ENCODE measurements at regions not wholly inside any gene's neighbourhood (a gene's known extent, or its start where the extent isn't known, plus 50 kb on each side); places are given as distances from the start of the nearest gene placed in this dataset.

DNA sequence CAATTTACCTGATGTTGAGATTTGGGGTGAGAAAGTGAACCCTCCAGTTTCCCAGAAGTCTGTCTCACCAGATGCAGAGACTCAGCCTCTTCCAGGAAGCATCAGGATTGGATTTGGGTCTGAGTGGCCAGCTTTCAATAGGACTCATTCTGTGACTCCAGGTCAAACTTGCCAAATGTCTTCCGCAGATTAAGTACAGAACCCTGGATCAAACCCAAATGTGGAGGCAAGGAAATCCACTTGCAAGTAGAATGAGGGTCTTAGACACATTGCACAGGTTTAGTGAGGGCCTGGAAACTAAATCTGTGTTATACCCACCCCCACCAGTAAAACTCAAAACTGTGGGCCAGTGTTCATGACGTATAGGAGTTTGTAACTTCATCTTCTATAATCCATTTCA, 372.2 kb upstream of the MGMT start:
- DNase-seq = no peak

DNA sequence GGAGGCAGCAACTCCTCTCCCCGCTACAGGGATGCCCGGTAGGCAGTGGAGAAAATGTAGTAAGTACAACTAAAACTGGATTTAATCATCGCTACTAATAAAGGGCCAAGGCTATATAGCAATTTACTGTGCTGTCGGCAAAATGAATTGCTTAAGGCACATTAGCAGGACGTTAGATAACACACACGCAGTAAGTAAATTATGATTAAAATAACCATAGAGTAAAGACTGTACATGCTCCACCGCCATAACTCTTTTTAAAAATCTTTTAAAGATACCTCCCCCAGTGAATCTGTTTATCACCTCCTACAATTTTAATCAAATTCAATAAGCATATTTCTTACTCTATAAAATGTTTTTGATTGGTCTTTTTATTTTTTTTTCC, 371.4 kb upstream of the MGMT start:
- no peak for DNase-seq

DNA sequence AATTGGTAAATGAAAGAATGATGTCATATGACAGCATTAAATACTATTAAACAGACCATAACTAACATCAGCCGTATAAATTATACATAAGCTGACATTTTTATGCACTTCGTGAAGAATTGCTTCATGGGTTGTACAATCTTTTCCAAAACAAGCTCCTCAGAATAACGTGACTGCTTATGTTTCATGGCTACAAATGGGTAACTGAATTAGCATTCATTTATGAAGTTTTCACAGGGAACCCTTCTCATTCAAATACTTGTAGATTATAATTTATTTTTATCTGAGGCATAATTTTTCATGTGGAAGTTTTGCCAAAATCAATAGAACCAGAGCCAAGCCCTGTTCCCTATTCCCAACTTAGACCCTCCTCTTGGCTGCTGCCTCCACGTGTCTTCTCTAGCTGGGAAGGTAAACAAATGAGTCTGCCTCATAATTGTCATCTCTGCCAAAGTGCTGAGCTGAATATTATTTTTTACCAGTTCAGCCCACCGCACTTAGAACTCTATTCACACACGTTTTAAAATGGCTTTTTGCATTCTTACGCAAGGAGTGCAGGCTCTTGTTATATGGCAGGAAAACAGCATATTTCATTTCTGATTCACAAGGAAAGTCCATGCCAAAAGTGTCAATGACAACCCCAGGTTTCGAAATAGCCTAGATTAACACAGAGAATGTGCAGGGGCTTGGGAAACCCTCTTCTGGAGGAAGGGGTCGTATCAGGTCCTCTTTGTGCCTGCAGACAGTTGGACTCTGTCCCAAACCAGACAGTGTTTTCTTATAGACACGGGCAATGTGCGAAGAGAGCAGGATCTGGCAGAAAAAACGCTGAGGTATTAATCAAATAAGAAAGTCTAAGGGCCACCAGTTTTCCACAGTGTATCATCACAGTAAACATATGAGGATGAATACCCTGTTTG, 370.7 kb upstream of the MGMT start:
- no peak for DNase-seq

DNA sequence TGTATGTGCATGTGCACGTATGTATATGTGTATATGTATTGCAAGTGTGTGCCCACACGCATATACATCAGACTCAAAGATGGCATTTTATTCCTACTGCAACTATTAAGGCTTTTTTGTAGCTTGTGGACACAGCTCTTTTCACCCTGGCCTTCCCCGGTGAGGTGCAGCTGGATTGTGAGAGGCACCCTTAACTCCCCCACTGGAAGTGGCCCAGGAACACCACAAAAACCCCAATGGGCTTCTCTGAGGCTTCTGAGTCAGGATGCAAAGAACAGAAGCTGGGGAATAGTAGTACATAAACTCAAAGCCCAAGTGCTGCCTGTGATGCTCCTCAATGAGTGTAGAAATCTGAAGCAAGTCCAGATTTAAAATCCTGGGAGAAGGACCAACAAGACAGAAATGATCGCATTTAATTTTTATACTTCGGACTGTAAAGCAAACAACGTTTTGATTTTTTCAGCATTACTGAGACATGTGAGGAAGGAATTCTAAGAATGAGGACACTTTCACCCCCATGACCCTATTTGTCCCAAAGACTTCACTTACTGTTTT, 369.2 kb upstream of the MGMT start:
- DNase-seq = no peak

DNA sequence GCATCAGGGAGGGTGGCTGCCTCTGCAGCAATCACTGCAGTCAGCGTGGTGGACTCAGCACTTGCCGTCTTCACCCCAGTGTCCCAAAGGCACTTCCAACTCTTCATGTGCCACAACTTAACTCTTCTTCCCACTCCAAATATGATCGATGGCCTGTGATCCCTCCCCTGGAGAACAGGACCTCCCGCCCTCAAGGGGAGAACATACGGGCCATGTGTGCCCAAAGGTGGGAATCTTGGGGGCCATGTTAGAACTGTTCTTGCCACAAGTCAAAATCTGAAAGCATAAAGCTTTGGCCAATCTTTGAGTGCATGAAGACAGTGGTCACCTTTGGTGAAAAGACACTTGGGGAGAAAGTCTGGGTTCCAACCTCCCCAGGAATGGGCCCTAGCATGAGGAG, 368.5 kb upstream of the MGMT start:
- no peak for DNase-seq

DNA sequence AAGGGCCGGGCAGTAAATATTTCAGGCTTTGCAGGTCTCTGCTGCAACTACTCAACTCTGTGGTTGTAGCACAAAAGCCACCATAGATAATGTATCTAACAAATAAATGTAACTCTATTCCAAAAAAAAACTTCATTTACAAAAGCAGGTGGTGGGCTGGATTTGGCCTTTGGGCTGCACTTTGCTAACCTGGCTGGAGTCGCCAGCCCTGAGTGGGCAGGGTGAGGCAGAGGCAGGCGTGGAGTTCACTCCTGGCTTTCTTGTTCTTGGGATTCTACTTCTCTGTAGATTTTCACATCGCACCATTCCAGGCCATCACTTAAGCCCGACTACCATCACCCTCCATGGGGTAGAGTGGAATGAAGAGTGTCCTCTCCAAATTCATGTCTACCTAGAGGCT, 367.6 kb upstream of the MGMT start:
- no peak for DNase-seq

DNA sequence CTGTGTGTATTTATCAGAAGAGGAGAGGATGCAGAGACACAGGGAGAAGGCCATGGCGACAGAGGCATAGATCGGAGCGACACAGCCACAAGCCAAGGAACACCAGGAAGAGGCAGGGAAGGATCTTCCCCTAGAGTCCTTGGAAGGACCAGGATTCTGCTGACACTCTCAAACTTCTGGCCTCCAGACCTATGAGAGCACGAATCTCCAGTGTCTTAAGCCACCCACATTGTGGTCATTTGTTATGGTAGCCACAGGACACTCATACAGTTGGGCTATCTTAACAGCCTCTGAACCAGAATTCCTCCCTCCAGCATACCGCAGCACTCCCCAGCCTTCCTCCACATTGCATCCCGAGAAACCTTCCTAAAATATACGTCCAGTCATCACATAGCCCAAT, 367.0 kb upstream of the MGMT start:
- no peak for DNase-seq

DNA sequence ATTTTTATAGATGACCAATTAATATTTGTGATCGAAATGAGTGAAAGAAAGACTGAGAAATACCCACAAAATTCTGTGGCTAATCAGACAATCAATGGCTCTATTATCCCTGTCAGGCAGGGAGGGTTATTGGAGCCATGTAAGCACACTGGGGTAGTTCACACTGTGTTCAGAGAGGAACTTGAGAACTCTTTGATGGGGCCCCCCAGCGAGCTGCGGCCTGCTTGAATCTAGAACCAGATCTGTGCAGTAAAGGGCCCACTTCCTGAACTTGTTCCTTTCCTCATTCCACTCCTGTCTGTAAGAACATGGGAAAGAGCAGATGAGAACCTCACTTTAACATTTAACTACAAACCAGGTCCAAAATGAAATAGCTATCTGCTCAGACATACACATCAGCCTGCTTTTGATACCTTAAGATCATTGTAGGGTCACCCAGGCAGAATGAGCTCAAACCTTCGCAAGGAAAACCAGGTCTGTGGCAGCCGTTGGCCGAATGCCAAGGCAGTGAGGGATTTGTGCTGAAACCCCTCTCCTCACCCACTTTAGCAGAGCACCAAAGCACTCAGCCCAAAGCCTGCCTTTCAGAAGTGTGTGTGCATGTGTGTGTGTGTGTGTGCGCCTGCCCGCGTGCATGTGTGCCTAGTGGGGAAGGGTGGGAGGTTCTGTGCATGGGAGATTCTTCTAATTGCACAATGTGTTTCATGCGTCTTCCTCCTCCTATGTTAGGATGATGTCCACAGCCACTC, 365.6 kb upstream of the MGMT start:
- no peak for DNase-seq

DNA sequence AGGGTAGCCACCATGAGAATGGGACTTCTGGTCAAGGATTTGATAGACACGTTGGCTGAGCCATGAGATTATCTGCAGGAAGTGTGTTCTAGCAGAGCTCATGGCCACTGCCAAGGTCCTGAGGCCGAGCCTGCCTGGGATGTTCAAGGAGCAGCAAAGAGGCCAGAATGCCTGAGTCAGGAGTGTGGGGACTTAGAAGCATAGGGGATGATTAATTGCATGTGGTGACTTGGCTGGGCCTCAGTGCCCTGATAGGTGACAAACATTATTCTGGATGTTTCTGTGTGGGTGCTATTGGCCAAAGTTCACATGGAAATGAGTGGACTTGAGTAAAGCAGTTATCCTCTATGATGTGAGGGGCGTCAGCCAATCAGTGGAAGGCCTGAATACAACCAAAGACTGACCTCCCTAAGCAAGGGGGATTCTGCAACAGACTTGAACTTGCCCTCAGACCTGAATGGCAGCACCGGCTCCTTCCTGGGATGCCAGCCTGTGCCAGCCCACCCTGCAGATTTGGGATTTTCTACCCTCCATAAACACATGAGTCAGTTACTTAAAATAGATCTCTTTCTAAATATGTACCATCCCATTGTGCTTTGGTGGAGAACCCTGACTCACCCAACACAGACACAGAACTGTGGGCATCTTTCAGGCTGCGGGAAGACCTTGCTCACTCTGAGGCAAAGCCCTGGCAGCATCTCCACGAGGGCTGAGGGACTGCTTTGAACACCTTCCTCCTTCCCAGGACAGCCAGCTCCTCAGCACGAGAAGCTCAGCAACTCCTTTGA, 363.9 kb upstream of the MGMT start:
- no peak for DNase-seq

DNA sequence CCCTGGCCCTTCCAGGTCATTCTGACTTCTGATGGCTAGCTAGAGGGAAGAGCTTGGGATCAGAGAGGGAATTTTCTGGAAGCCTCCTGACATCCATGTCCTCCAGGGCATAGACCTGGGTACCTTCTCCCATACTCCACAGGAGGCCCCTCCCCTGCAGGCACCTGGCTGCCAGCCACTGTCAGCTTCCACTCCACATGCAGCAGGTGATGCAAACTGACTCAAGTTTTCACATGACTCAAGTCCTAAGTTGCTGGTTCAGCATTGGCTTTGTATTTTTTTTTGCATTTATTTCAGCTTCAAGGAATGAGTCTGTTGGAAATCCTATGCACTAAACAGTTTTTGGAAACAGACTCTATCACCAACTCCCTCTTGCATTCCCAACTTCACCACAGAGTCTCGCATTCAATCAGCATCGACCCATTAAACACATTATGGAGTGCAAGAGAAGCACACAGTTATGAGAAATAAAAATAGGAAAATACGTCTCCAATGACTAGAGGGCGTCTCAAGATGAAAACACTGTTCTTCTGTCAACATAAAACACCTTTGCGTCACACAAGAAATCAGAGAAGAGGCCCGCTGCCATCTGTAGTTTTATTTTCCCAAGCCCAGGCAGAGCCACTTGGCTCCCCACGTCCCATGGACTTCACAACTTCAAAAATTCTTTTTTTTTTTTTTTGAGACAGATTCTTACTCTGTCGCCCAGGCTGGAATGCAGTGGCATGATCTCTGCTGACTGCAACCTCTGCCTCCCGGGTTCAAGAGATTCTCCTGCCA, 362.6 kb upstream of the MGMT start:
- no peak for DNase-seq

DNA sequence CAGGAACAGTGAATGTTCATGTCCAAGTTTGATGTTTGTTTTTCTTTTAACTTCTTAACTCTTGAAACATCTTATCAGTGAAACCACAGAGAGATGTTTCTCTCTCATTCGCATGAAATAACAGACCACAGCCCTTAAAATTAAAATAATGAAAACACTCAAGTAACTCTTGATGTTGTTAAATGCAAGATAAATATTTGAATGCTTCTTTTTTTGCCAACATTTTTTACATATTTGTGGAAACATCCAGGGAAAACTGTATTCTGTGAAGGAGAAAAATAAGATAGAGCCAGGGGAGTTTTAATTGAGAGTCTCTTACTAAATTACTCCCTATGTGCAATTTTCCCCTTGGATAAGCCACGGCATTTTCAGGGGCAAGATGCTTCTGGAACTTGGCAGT, 361.8 kb upstream of the MGMT start:
- DNase-seq = no peak

DNA sequence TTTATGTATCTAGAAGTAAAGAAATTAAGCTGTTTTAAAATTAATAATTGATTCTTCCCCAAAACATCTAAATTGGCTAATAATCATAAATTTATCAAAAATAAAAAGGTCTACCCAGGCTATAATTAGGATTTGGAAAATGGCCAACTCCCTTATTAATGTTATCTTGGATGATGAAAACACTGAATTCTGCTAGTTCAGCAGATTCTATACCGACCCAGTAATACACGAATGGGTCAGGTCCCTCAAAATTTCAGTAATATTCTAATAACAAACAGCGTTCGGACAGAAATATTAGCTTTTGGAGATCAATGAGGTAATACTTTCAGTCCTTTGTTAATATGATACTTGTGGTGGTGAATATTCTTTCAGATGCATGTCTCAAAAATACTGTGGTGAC, 360.7 kb upstream of the MGMT start:
- DNase-seq = no peak

DNA sequence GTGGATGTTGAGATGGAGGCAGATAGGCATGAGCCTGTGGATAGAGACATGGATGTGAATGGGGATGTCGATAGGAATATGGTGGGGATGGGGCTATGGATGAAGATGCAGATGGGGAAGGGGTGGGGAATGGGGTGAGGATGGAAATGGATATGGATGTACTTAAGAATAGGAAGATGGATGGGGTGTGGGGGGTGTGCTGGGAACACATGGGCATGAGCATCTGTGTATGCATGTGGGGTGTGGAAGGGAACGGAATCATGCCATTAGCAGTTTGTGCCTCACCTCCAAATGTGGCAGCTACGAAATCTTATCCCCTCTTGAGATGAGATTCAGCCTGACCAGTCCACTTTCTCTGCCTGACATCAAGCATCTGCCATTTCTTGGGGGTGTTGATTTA, 359.5 kb upstream of the MGMT start:
- DNase-seq = no peak

DNA sequence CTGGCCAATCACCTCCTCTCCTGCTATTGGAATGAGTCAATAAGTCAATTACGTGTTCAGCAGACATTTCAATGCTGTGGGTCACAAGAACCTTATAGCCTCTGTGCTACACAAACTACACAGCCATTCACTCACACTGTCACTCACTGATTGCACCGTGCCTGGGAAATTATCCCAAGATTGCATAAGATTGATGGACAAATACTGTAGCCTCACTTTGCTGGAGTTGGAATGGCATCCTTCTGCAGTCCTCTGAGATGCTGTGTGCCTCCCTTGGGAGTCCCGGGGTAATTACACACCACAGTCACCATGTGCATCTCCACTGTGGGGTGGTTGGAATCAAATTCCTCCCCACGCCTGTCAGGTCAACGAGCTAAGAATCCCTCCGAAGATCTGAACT, 358.7 kb upstream of the MGMT start:
- no peak for DNase-seq

DNA sequence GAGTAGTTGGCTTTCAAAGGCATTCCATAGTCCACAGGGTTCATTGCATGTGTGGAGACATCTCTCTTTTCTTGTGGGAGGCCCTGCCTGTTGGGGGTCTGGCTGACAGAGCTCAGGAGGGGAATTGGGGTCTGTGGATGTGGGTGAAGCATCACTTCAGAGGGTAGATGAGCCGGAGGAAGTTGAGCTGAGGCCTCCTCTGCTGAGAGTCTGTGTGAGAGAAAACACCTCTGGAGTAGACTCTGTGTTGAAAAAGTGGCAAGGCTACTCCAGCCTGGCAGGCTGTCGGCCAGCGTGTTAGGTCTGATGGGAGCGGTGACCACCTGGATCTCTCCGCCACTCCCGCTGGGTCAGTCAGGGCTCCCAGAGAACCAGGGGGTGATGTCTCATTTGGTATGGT, 358.0 kb upstream of the MGMT start:
- DNase-seq = no peak

DNA sequence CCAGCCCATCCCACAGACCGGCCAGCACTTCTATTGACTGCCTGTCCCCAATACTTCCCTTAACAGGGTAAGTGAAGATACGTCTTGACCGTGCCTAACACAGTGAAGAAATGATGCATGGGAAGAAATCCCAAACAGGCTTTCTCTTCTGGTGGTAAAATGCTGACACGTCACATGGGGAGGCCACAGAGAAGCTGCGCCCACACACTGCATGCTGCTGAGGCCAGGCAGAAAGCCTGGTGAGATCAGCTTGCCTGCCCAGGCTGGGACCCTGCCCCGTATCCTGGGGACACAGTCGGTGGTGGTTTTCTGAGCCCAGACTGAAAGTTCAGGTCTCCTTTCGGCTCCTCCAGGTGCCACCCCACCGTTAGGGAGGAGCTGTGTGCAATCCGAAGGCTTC, 356.3 kb upstream of the MGMT start:
- no peak for DNase-seq

DNA sequence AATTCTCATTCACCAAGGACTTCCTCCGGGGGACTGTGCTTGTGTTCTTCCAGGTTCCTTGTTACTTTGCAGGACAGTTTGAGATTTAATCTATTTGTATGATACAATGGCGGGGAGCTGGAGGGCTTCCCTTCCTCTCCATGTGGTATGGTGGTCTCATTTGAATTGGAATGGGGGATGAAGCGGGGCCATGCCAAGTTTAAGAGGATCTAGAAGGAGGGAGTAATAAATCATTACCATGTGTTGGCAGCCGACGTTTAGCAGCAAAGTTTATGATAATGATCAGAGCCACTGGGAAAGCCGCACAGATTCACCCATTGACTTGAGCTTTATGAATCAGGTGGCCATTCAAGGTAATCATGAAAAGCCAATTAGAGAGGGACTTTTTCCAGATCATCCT, 355.1 kb upstream of the MGMT start:
- DNase-seq = no peak

DNA sequence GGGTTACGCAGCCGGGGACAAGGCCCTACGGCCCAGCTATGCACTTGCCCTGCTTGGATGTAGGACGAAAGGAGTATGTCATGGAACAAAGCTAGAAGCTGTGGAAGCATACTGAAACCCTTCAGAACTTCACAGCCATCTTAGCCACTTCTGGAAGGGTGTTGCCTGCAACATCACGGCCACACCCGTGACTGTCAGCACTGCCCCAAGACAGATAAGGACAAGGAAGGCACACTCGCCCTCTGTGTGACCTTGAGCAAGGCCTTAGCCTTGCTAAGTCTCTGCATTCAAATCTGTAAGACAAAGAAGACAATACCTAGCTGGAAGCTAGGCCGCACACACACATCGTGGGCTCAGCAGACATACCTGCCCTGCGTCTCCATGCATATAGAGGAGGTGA, 352.5 kb upstream of the MGMT start:
- DNase-seq = no peak

DNA sequence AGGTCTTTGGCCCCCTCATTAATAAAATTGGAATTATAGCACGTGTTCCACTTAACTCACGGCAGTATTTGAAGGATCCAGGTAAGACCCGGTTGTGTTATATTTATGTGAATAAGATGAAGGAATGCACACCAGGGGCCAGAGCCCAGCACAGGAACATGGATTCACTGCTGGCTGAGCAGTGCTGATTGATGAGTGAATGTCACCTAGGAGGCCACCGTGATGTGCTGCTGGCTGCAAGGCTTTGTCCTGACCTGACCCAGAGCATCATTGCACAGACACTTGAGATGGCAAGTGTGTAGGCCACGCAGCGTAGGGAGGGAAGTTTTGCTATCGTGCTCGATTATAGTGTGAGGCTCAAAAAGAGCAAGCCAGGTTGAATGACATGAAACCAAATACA, 350.7 kb upstream of the MGMT start:
- DNase-seq = no peak

DNA sequence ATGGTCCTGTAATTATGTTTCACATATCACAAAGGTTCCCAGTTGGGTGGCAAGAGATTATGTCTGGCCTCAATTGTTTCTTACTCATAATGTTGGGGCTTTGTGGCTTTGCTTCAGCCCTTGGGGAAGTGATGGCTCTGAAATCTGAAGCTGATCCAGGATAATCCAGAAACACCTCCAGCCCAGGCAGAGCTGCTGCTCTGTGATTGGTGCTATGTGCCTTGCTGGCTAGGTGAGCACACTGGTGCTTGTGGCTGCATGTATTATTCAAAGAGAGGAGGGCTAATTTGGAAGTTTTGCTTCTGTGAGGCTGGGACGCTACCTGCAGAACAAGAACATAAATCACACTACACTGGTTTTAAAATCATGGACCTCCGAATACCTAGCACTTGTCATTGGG, 346.6 kb upstream of the MGMT start:
- DNase-seq = no peak

DNA sequence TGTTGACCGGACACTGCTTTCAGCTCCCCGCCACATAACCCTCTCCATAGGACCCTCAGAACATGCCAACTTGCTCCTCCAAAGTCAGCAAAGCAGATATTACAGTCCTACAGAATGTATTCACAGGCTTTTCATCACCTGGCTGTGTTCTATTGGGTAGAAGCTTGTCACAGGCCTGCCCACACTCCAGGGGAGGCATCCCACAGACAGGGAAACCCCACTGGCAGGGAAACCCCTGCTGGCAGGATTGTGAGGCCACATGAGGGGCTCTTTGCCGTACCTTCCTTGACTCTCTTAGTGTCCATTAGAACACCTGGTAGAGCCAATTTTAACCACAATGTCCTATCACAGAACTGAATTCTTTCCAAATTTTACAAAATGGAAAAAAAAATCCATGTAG, 344.2 kb upstream of the MGMT start:
- DNase-seq = no peak

DNA sequence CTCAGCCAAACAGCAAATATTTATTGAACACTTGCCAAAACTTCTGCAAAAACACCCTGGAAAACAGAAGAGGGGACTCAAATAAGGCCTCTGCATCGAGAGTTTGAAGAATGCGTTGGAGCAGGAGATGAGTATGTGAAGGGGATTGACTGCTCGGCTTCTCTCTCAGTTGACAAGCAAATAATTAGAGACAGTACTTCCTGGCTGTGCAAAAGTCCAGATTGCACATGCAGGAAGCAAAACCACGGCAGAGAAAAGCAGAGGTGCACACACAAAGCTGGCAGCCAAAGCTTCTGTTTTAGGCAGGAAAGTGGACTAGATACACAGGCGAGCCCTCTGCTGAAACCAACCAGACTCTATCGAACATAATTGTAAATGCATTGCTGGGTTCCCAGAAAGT, 343.6 kb upstream of the MGMT start:
- DNase-seq = no peak
